ENCODE measurements at regions not wholly inside any gene's neighbourhood (a gene's known extent, or its start where the extent isn't known, plus 50 kb on each side); places are given as distances from the start of the nearest gene placed in this dataset.

GRCh38 chr18:52216109-52216508, 123.9 kb upstream of the DCC start:
- TF ChIP-seq POLR2AphosphoS5 (IDR thresholded peaks at IDR 0.05; ENCODE audit: borderline replicate concordance, low read depth, low read length) (no peak), EZH2 (IDR thresholded peaks at IDR 0.05) (no peak)
